ENCODE measurements at regions not wholly inside any gene's neighbourhood (a gene's known extent, or its start where the extent isn't known, plus 50 kb on each side); places are given as distances from the start of the nearest gene placed in this dataset.

- no peak for TF ChIP-seq POLR2A (IDR thresholded peaks at IDR 0.05)
- no peak for TF ChIP-seq CTCF (IDR thresholded peaks at IDR 0.05)
Measured at GRCh38 chr20:51941503-51941902, 139.2 kb upstream of the SALL4 start.

Data from adrenal gland (tissue), 5 donors.